A549 (cell line): ENCODE measurements at regions not wholly inside any gene's neighbourhood (a gene's known extent, or its start where the extent isn't known, plus 50 kb on each side); places are given as distances from the start of the nearest gene placed in this dataset.

Experiments used
- EHMT2 ChIP-seq: fragments of 200-600 bp; sonication (generic); IDR thresholded peaks from 2 replicates; pipeline ENCODE4 v1.6.1; 2016; ENCODE audit warnings: antibody characterized with exemption, low read depth, mild to moderate bottlenecking, moderate library complexity
- ESRRA ChIP-seq: fragments of 150-350 bp; IDR thresholded peaks from 2 replicates; pipeline ENCODE4 v1.6.1; 2014; ENCODE audit warnings: mild to moderate bottlenecking, low read length, borderline replicate concordance
- FOSB ChIP-seq: fragments of 250-450 bp; sonication (Bioruptor Pico); IDR thresholded peaks from 2 replicates; pipeline ENCODE4 v1.5.0; 2020; ENCODE audit warnings: mild to moderate bottlenecking, moderate library complexity
- HEYL ChIP-seq: fragments of 250-450 bp; sonication (Bioruptor Pico); IDR thresholded peaks from 2 replicates; pipeline ENCODE4 v1.8.0; 2021; ENCODE audit warnings: mild to moderate bottlenecking, moderate library complexity
- JUNB ChIP-seq: fragments of >200 bp; sonication (Bioruptor Twin); formaldehyde crosslinking; IDR thresholded peaks from 2 replicates; pipeline ENCODE4 v1.6.1; 2016
- MAFK ChIP-seq: fragments of 450-650 bp; IDR thresholded peaks from 2 replicates; pipeline ENCODE4 v1.6.1; 2014; ENCODE audit not compliant: partially characterized antibody
- POLR2A ChIP-seq: IDR thresholded peaks from 2 replicates; pipeline ENCODE4 v1.6.1; 2012; ENCODE audit warnings: mild to moderate bottlenecking, low read length
- POLR2AphosphoS2 ChIP-seq: conservative IDR thresholded peaks from 2 replicates; pipeline ENCODE4 v1.6.1; 2012; ENCODE audit warnings: low read length, improper control_type of control experiment, inconsistent platforms
- ZC3H11A ChIP-seq: fragments of 450-650 bp; IDR thresholded peaks from 2 replicates; pipeline ENCODE4 v1.6.1; 2014; ENCODE audit warnings: antibody characterized with exemption, mild to moderate bottlenecking
- TF ChIP-seq, protein P1 (sequence below): fragments of >200 bp; sonication (Bioruptor Twin); formaldehyde crosslinking; IDR thresholded peaks from 3 replicates; pipeline ENCODE4 v1.5.1; 2016
- TF ChIP-seq, protein P2 (sequence below): fragments of 450-650 bp; IDR thresholded peaks from 2 replicates; pipeline ENCODE4 v1.6.1; 2014; ENCODE audit warnings: antibody characterized with exemption
- TF ChIP-seq, protein P3 (sequence below): fragments of 200-600 bp; sonication (generic); IDR thresholded peaks from 2 replicates; pipeline ENCODE4 v1.6.1; 2016; ENCODE audit warnings: antibody characterized with exemption, mild to moderate bottlenecking, moderate library complexity

DNA sequence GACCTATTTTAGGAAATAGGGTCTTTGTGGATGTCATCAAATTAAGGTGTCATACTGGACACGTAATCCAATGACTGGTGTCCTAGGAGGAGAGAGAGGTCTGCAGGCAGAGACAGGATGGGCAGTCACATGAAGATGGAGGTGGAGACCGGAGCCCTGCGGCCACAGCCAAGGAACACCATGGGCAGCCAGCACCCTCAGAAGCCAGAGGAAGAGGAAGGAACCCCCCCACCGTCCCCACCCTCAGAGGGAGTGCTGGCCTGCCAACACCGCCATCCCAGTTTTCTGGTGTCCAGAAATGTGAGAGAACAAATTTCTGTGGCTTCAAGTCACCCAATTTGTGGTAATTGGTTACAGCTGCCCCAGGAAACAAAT, 88.3 kb downstream of the NSUN2 start:
- TF ChIP-seq, protein P1, sequence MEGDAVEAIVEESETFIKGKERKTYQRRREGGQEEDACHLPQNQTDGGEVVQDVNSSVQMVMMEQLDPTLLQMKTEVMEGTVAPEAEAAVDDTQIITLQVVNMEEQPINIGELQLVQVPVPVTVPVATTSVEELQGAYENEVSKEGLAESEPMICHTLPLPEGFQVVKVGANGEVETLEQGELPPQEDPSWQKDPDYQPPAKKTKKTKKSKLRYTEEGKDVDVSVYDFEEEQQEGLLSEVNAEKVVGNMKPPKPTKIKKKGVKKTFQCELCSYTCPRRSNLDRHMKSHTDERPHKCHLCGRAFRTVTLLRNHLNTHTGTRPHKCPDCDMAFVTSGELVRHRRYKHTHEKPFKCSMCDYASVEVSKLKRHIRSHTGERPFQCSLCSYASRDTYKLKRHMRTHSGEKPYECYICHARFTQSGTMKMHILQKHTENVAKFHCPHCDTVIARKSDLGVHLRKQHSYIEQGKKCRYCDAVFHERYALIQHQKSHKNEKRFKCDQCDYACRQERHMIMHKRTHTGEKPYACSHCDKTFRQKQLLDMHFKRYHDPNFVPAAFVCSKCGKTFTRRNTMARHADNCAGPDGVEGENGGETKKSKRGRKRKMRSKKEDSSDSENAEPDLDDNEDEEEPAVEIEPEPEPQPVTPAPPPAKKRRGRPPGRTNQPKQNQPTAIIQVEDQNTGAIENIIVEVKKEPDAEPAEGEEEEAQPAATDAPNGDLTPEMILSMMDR: no peak
- TF ChIP-seq MAFK (no peak), POLR2A (no peak), EHMT2 (no peak), HEYL (no peak), FOSB (CRISPR knock-in tag) (no peak), JUNB (no peak), ZC3H11A (no peak), POLR2AphosphoS2 (no peak), ESRRA (no peak)
- TF ChIP-seq, protein P2, sequence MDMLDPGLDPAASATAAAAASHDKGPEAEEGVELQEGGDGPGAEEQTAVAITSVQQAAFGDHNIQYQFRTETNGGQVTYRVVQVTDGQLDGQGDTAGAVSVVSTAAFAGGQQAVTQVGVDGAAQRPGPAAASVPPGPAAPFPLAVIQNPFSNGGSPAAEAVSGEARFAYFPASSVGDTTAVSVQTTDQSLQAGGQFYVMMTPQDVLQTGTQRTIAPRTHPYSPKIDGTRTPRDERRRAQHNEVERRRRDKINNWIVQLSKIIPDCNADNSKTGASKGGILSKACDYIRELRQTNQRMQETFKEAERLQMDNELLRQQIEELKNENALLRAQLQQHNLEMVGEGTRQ: no peak
- TF ChIP-seq, protein P3, sequence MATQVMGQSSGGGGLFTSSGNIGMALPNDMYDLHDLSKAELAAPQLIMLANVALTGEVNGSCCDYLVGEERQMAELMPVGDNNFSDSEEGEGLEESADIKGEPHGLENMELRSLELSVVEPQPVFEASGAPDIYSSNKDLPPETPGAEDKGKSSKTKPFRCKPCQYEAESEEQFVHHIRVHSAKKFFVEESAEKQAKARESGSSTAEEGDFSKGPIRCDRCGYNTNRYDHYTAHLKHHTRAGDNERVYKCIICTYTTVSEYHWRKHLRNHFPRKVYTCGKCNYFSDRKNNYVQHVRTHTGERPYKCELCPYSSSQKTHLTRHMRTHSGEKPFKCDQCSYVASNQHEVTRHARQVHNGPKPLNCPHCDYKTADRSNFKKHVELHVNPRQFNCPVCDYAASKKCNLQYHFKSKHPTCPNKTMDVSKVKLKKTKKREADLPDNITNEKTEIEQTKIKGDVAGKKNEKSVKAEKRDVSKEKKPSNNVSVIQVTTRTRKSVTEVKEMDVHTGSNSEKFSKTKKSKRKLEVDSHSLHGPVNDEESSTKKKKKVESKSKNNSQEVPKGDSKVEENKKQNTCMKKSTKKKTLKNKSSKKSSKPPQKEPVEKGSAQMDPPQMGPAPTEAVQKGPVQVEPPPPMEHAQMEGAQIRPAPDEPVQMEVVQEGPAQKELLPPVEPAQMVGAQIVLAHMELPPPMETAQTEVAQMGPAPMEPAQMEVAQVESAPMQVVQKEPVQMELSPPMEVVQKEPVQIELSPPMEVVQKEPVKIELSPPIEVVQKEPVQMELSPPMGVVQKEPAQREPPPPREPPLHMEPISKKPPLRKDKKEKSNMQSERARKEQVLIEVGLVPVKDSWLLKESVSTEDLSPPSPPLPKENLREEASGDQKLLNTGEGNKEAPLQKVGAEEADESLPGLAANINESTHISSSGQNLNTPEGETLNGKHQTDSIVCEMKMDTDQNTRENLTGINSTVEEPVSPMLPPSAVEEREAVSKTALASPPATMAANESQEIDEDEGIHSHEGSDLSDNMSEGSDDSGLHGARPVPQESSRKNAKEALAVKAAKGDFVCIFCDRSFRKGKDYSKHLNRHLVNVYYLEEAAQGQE: no peak
